GM06990 (cell line): ENCODE measurements at regions not wholly inside any gene's neighbourhood (a gene's known extent, or its start where the extent isn't known, plus 50 kb on each side); places are given as distances from the start of the nearest gene placed in this dataset.

Source experiments
- DNase-seq: peaks from one replicate; pipeline ENCODE4 v3.0.0-alpha.2; 2011; ENCODE audit not compliant: insufficient read length; ENCODE audit errors: extremely low read depth
- H3K27me3 ChIP-seq: replicated peaks from 2 replicates; pipeline ENCODE4 v1.6.0; 2011; ENCODE audit warnings: low read length; ENCODE audit not compliant: control insufficient read depth, insufficient read depth
- H3K36me3 ChIP-seq: 2 replicates; pipeline ENCODE4 v1.5.1; 2011; ENCODE audit warnings: low read length; ENCODE audit not compliant: control insufficient read depth, insufficient read depth
- H3K4me3 ChIP-seq: replicated peaks from 2 replicates; pipeline ENCODE4 v1.5.1; 2011; ENCODE audit warnings: low read depth, mild to moderate bottlenecking, control low read depth, low read length
- CTCF ChIP-seq: IDR thresholded peaks from 2 replicates; pipeline ENCODE4 v1.5.1; 2011; ENCODE audit warnings: low read length, control low read depth, mild to moderate bottlenecking, inconsistent platforms; ENCODE audit not compliant: insufficient read depth, poor library complexity, severe bottlenecking

- Histone ChIP-seq H3K36me3 (no peaks in the 10 kb centered on the region), H3K27me3 (no peaks in the 10 kb centered on the region), H3K4me3 (no peak overlapping the region)
- no peak for DNase-seq
- TF ChIP-seq CTCF, result no peak
Observed at GRCh38 chr4:66501997-66502396, 831.7 kb upstream of the EPHA5 start.

- TF ChIP-seq CTCF, result no peak
- DNase-seq, result no peak
- Histone ChIP-seq H3K27me3 (no peaks in the 10 kb centered on the region), H3K4me3 (no peak overlapping the region), H3K36me3 (no peaks in the 10 kb centered on the region)
Observed at GRCh38 chr4:66490729-66491128, 820.4 kb upstream of the EPHA5 start.

- TF ChIP-seq CTCF, result no peak
- no peak overlapping the region for H3K4me3 ChIP-seq
- H3K36me3 ChIP-seq, result no peaks in the 10 kb centered on the region
- no peak for DNase-seq
- no peaks in the 10 kb centered on the region for H3K27me3 ChIP-seq
Observed at GRCh38 chr4:66489783-66490452, 819.6 kb upstream of the EPHA5 start.

GRCh38 chr4:66489370-66489769, 819.1 kb upstream of the EPHA5 start:
- DNase-seq, result no peak
- Histone ChIP-seq H3K36me3 (no peaks in the 10 kb centered on the region), H3K27me3 (no peaks in the 10 kb centered on the region), H3K4me3 (no peak overlapping the region)
- no peak for TF ChIP-seq CTCF

GRCh38 chr4:66486068-66486467, 815.8 kb upstream of the EPHA5 start:
- TF ChIP-seq CTCF, result no peak
- Histone ChIP-seq H3K4me3 (no peak overlapping the region), H3K27me3 (no peaks in the 10 kb centered on the region), H3K36me3 (no peaks in the 10 kb centered on the region)
- DNase-seq, result no peak

- H3K27me3 ChIP-seq, result no peaks in the 10 kb centered on the region
- H3K36me3 ChIP-seq, result no peaks in the 10 kb centered on the region
- no peak overlapping the region for H3K4me3 ChIP-seq
- no peak for TF ChIP-seq CTCF
- no peak for DNase-seq
Observed at GRCh38 chr4:66482186-66482585, 811.9 kb upstream of the EPHA5 start.
